ENCODE measurements at regions not wholly inside any gene's neighbourhood (a gene's known extent, or its start where the extent isn't known, plus 50 kb on each side); places are given as distances from the start of the nearest gene placed in this dataset.

DNA sequence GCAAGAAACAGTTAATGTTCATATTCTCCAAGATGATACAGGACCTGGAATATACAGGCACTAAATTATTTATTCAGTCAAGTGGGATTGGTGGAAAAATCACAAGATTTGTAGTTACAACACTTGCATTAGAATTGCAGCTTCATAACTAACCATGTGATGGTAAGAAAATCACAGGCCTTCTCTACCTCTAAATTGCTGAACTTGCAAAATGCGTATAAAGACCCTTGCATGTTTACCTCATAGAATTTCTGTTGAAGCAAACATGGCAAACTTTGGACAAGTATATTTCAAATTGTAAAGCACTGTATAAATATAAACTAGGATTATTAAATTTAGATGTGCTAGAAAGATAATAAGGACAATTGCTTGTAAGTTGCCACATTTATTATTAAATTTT lies 215.1 kb downstream of the TMA16 start:
- Histone ChIP-seq H4K5ac (ENCODE audit: insufficient read length, low read depth, low read length) (no peak overlapping the region), H3K27me3 (ENCODE audit: insufficient read depth, low read length) (no peaks in the 10 kb centered on the region), H2BK5ac (ENCODE audit: insufficient read length, low read length) (no peak overlapping the region), H3K9me3 (ENCODE audit: control insufficient read depth, low read depth, low read length) (no peaks in the 10 kb centered on the region), H2AFZ (ENCODE audit: low read length) (no peak overlapping the region), H3K79me2 (ENCODE audit: insufficient read depth, low read length) (no peaks in the 10 kb centered on the region), H3K23me2 (ENCODE audit: insufficient read length, low read depth, low read length, poor library complexity, severe bottlenecking) (no peaks in the 10 kb centered on the region), H3K18ac (ENCODE audit: insufficient read length, low read depth, low read length) (no peak overlapping the region), H2BK12ac (ENCODE audit: insufficient read length, low read depth, low read length) (no peak overlapping the region), H2BK15ac (ENCODE audit: low read depth, low read length) (no peak overlapping the region), H3K56ac (ENCODE audit: insufficient read length, low read depth, low read length) (no peak overlapping the region), H4K20me1 (ENCODE audit: control insufficient read depth, insufficient read depth, insufficient read length) (no peaks in the 10 kb centered on the region), H4K8ac (replicated peaks; ENCODE audit: insufficient read length, low read depth, low read length) (no peak overlapping the region), H2BK20ac (ENCODE audit: low read depth, low read length, poor library complexity, severe bottlenecking) (no peak overlapping the region), H3K14ac (ENCODE audit: insufficient read depth, low read length) (no peak overlapping the region), H3K4me1 (ENCODE audit: insufficient read depth, low read length) (no peaks in the 10 kb centered on the region), H3T11ph (ENCODE audit: low read length) (no peak overlapping the region), H4K91ac (ENCODE audit: insufficient read length, low read depth, low read length) (no peak overlapping the region), H3K79me1 (ENCODE audit: insufficient read depth, low read depth, low read length, poor library complexity, severe bottlenecking) (no peaks in the 10 kb centered on the region), H3K4ac (ENCODE audit: low read depth, low read length) (no peak overlapping the region), H3K23ac (ENCODE audit: insufficient read length, low read depth, low read length) (no peak overlapping the region), H3K9ac (ENCODE audit: extremely low read depth, insufficient read length, low read length) (no peak overlapping the region), H3K27ac (ENCODE audit: insufficient read length, low read depth, low read length) (no peak overlapping the region), H3K4me2 (ENCODE audit: insufficient read depth, insufficient read length, low read length) (no peak overlapping the region), H2AK5ac (ENCODE audit: insufficient read length, low read length) (no peak overlapping the region), H2BK120ac (ENCODE audit: low read depth, low read length, poor library complexity, severe bottlenecking) (no peak overlapping the region)
- no peak for DNase-seq
- Mint-ChIP-seq H3K27me3 (ENCODE audit: low read depth) (no peaks in the 10 kb centered on the region), H3K4me1 (peaks cover 3 to 9% of the 10 kb centered on the region in 2 experiments; a peak in 3 of 4 replicates), H3K36me3 (ENCODE audit: insufficient read depth in 1 of 3, low read depth in 3 of 3) (no peaks in the 10 kb centered on the region), H3K9me3 (no peaks in the 10 kb centered on the region), H3K4me3 (no peak overlapping the region), H3K27ac (no peak overlapping the region)
- WGBS (ENCODE audit: extremely low coverage, insufficient read length, low lambda C conversion rate), result no CpG with 5 or more reads among the region's 1 CpG
- TF ChIP-seq CTCF (conservative IDR thresholded peaks at IDR 0.05), result no peak
